Sigmoid colon (tissue), 6 donors: ENCODE measurements at regions not wholly inside any gene's neighbourhood (a gene's known extent, or its start where the extent isn't known, plus 50 kb on each side); places are given as distances from the start of the nearest gene placed in this dataset.
A peak's percentile ranks its signal among the peaks of the same experiment; 100 is the strongest.

Experiments
- DNase-seq: peaks from one replicate; pipeline ENCODE4 v3.0.0-alpha.2; 2019
- H3K27ac ChIP-seq, 4 donors: fragments of 200-600 bp; sonication (generic); one replicate each; pipeline ENCODE4 v1.5.1; 2016 to 2019; ENCODE audit warnings: mild to moderate bottlenecking in 1 of 4
- H3K27me3 ChIP-seq, 3 donors: fragments of 200-600 bp; sonication (generic); one replicate each; pipeline ENCODE4 v1.5.1; 2019; ENCODE audit warnings: mild to moderate bottlenecking in 1 of 3
- H3K36me3 ChIP-seq, 4 donors: fragments of 200-600 bp; sonication (generic); one replicate each; pipeline ENCODE4 v1.5.1; 2016 to 2019
- H3K4me1 ChIP-seq, 4 donors: fragments of 200-600 bp; sonication (generic); one replicate each; pipeline ENCODE4 v1.5.1; 2017 to 2019
- H3K4me3 ChIP-seq, 4 donors: fragments of 200-600 bp; sonication (generic); one replicate each; pipeline ENCODE4 v1.5.1; 2017 to 2019; ENCODE audit warnings: mild to moderate bottlenecking in 2 of 4, moderate library complexity in 1 of 4
- H3K9me3 ChIP-seq, 4 donors: fragments of 200-600 bp in 3 of 4; sonication (generic) in 3 of 4; one replicate each; pipeline versions ENCODE4 v1.5.1 to v1.6.1; 2013 to 2019
- CTCF ChIP-seq, 4 experiments: fragments of 450-650 bp in 3 of 4; fragments of 200-600 bp in 1 of 4; IDR thresholded peaks; one replicate each; pipeline ENCODE4 v1.5.1; 2016 to 2019; ENCODE audit warnings: antibody characterized with exemption in 4 of 4, mild to moderate bottlenecking in 3 of 4, moderate library complexity in 2 of 4
- EP300 ChIP-seq, 4 donors: sonication (generic); formaldehyde crosslinking; IDR thresholded peaks; one replicate each; pipeline ENCODE4 v1.6.1; 2017; ENCODE audit warnings: antibody characterized with exemption in 4 of 4
- POLR2A ChIP-seq, 2 donors: fragments of 450-650 bp; IDR thresholded peaks; one replicate each; pipeline ENCODE4 v1.6.1; 2016; ENCODE audit warnings: antibody characterized with exemption in 2 of 2, mild to moderate bottlenecking in 2 of 2, moderate library complexity in 2 of 2
- POLR2AphosphoS5 ChIP-seq, 4 donors: sonication (generic); formaldehyde crosslinking; IDR thresholded peaks; one replicate each; pipeline ENCODE4 v1.6.1; 2017; ENCODE audit warnings: antibody characterized with exemption in 4 of 4
- WGBS, 2 donors: extraction: QIAGEN DNeasy Blood & Tissue Kit; methylation state at CpG; one replicate each; pipeline ENCODE4 v1.1.7; 2013; 5-methylcytosine and 5-hydroxymethylcytosine counted together
- intact Hi-C: fragments of 100-400 bp; cut with DNase I; formaldehyde crosslinking; loops from one replicate; pipeline ENCODE4 v1.15.1; 2023
- donor health status: healthy with polysubstance abuse.
- donor health status: healthy.

DNA sequence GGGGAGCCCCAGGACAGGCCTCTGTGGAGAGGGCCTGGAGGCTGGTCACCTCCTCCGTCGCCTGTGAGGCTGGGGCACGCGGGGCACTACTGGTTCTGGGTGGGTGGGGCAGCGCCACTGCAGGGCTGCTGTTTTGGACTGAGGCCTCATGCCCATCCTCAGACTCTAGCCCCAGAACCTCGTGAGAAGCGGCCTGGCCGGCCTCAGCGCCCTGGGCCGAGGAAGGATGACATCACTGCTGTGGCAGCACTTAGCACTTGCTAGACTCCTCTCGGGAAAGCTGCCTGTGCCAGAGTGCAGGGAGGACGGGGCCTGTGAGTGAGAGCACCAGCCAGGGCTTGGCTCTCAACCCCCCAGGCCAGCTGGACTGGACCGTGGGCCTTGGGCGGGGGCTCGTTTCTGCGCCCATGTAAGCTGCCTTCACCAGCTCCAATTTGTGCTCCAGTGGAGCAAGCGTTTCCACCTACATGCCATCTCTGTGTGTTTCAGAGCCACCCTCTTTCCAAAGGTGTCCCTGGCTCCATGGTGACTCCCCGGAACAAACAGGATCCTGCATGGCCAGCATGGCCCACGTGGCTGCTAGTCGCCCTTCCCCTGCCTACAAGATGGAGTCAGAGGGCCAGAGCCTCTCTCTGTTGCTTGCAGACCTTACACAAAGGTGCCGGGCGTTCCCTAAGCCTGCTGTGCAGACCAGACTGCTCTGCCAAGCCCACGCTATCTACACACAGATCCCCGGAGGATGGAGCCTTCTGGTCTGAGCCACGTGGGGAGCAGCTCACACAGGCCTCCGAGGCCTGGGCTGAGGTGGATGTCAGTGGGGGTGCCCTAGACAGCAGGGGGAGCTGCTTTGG is 102.9 kb downstream of the CTTN start:
- no peaks in the 10 kb centered on the region for H3K4me1 ChIP-seq
- peak overlapping the region in 1 of 4 donors; percentile 28 for H3K27ac ChIP-seq
- intact Hi-C loops: no loop called here
- 88 to 93% methylated on average over 26 of the region's 26 CpGs for WGBS, 2 donors
- TF ChIP-seq POLR2AphosphoS5 (IDR thresholded peaks at IDR 0.05) (no peak), CTCF (IDR thresholded peaks at IDR 0.05) (no peak), EP300 (IDR thresholded peaks at IDR 0.05) (no peak), POLR2A (IDR thresholded peaks at IDR 0.05) (no peak)
- no peak overlapping the region for H3K4me3 ChIP-seq
- H3K9me3 ChIP-seq: no peaks in the 10 kb centered on the region
- no peaks in the 10 kb centered on the region for H3K27me3 ChIP-seq
- no peaks in the 10 kb centered on the region for H3K36me3 ChIP-seq
- peak; percentile 67 for DNase-seq

DNA sequence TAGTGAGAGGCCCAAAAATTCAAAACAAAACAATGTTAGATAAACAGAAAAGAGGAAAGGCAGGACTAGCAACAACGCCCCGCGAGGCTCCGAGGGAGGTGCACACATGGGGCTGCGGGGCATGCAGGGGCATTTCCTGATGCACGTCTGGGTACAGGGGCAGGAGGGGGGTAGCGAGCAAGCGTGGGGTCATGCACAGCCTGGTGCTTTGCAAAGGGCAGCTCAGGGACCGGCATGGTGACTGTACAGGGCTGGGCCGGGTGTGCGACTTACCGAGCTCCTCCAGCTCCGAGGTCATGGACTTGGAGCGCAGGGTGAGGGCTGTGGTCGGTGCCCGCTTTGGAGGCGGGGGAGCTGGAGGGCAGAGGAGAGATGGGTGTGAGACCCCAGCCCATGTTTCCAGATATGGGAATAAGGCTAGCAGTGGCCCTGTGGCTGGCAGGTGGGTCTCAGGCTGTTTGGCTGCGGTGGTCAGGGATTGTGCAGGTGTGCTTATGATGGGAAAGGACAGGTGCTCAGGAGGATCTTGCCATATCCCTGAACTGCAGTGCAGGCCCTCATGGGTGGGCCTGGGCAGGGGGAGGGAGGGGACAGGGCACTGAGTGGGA is 103.7 kb downstream of the CTTN start:
- peak; percentile 49 for DNase-seq
- H3K4me1 ChIP-seq: no peaks in the 10 kb centered on the region
- H3K9me3 ChIP-seq: no peaks in the 10 kb centered on the region
- no peaks in the 10 kb centered on the region for H3K27me3 ChIP-seq
- intact Hi-C loops: no loop called here
- no peaks in the 10 kb centered on the region for H3K36me3 ChIP-seq
- TF ChIP-seq CTCF (IDR thresholded peaks at IDR 0.05) (no peak), POLR2AphosphoS5 (IDR thresholded peaks at IDR 0.05) (no peak), EP300 (IDR thresholded peaks at IDR 0.05) (no peak), POLR2A (IDR thresholded peaks at IDR 0.05) (no peak)
- no peak overlapping the region for H3K27ac ChIP-seq
- 92 to 94% methylated on average over 18 of the region's 18 CpGs for WGBS, 2 donors
- no peak overlapping the region for H3K4me3 ChIP-seq

GRCh38 chr11:70502677-70503467 is 104.5 kb downstream of the CTTN start:
- H3K27me3 ChIP-seq: no peaks in the 10 kb centered on the region

More at GRCh38 chr11:70502677-70503467, 104.5 kb downstream of the CTTN start:
- Histone ChIP-seq H3K36me3 (no peaks in the 10 kb centered on the region), H3K4me1 (no peaks in the 10 kb centered on the region), H3K9me3 (no peaks in the 10 kb centered on the region), H3K4me3 (no peak overlapping the region), H3K27ac (no peak overlapping the region)
- peak; percentile 46 for DNase-seq
- WGBS, 2 donors: 89 to 92% methylated on average over 15 of the region's 15 CpGs
- TF ChIP-seq POLR2AphosphoS5 (IDR thresholded peaks at IDR 0.05): no peak
- no peak for TF ChIP-seq POLR2A (IDR thresholded peaks at IDR 0.05)
- no peak for TF ChIP-seq CTCF (IDR thresholded peaks at IDR 0.05)
- TF ChIP-seq EP300 (IDR thresholded peaks at IDR 0.05): no peak
- intact Hi-C loops: no loop called here
